ENCODE measurements at regions not wholly inside any gene's neighbourhood (a gene's known extent, or its start where the extent isn't known, plus 50 kb on each side); places are given as distances from the start of the nearest gene placed in this dataset.

- TF ChIP-seq CTCF (conservative IDR thresholded peaks at IDR 0.05), result no peak
- TF ChIP-seq ZFX (IDR thresholded peaks at IDR 0.05), result no peak
Measured at GRCh38 chr12:111212814-111213456, 156.0 kb downstream of the PHETA1 start.
